ENCODE measurements at regions not wholly inside any gene's neighbourhood (a gene's known extent, or its start where the extent isn't known, plus 50 kb on each side); places are given as distances from the start of the nearest gene placed in this dataset.

DNA sequence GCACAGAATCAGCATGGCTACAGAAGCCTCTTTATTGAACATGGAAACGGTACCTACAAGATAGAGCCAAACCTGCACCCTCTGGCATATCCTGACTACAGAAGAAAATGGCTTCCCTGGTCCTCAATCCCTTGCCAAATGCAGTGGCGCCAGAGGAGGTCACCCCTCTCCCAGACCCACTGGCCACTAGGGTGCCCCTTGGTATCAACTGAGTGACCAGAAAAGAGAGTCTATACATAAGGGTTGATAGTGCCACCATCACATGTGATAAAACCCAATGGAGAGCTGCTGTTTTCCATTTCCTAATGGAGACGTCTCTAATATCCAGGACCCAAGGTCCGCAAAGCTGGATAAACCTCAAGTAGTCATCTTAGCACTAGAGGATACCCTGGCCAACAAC lies 52.7 kb upstream of the ALK start:
- no peak for DNase-seq

GRCh38 chr2:29977284-29977683 lies 55.9 kb upstream of the ALK start:
- DNase-seq = no peak

DNA sequence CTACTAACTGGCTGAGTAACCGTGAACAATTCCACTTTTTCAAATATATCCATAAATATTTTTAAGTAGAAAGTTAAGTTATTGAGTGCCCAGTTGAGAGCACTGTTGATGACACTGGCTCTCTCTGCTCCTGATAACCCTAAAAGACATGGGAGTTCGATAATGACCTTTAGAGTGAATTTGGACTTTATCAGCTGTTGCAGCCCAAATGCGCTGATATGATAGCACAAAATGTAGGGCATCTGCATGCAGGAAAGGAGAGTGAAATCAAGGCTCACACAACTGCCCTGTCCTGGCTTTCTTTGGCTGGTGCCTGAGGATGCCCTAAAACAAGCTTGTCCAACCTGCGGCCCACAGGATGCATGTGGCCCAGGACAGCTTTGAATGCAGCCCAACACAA lies 60.0 kb upstream of the ALK start:
- no peak for DNase-seq

GRCh38 chr2:29983308-29983707 lies 61.9 kb upstream of the ALK start:
- DNase-seq = no peak

GRCh38 chr2:29987146-29987545 lies 65.8 kb upstream of the ALK start:
- no peak for DNase-seq

DNA sequence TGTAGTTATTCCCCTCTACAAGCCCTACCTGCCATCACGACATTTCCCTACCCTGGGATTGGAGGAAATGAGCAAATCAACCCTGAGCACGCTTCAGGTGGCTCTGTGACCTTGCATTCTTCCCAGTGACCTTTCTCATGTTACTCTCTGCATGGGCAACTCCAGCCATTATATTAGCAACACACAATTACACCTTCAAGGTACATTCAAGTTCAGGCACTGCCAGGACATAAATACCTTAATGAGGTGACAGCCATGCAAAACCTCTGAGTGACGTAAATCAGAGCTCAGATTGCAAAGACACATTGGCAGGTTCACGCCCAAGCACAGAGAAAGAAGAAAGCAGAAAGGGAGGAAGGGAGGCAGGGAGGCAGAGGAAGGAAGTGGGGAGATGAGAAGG lies 68.7 kb upstream of the ALK start:
- no peak for DNase-seq

DNA sequence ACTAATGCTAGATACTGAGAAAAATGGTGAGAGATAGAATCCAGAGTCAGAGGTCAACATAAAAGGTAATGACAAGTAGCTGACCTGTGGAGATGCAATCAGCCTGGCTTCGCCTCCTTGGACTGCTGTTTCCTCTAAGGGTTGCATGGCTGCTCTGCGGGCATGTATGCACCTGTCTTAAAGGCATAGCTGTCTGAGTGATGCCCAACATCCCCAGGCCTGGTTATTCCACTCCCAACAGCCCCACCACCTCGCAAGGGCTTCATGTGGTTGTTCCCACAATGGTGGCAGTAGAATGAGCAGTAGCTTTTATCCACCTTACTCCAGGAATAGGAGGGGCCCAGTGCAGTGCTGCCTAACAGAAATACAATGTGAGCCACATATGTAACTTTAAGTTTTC lies 69.7 kb upstream of the ALK start:
- no peak for DNase-seq

DNA sequence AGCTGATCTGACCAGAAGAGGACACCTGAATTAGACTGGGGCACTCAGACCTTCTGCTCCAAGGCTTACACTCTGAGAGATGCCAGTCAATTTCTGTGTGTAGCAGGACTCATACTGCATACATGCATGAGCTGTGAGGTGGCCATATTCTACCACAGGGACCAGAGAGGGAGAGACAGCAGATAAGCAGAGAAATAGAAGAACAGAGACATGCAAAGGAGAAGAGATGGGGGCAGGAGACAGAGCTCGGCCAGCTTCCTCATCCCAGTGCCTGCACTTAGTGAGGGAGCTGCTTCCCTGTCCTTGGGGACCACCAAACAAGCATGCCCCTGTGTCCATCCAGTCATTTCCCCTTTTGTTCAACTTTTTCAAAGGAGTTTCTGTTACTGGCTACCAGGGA lies 73.9 kb upstream of the ALK start:
- no peak for DNase-seq

GRCh38 chr2:30003128-30003527 lies 81.7 kb upstream of the ALK start:
- DNase-seq = no peak

DNA sequence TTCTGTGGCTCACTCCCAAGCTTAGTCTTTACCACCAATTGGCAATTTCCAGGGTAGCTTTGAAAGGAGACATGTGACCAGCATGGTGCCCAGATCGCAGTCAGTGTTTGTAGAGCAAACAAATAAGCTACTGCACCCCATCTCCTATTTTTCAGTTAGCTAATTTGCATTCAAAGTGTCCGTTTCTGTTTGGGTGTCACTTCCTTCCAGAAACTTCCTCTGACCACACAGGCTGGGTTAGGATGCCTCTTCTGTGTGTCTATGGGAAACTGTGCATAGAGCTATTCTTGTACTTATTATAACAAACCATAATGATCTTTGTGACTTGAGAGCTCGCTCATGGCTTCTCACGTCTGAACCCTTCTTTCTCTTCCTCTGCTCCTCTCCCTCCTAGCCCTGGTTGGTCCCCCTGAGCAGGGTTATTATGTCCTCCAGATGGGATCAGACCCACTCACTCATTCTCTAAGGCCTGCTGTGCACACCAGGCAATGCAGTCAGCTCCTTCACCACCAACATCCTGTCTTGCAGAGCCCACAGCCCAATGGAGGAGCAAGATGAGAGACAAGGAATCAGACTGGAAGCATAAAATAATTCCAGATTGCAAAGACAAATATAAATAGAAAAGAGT lies 101.2 kb upstream of the ALK start:
- DNase-seq = no peak

DNA sequence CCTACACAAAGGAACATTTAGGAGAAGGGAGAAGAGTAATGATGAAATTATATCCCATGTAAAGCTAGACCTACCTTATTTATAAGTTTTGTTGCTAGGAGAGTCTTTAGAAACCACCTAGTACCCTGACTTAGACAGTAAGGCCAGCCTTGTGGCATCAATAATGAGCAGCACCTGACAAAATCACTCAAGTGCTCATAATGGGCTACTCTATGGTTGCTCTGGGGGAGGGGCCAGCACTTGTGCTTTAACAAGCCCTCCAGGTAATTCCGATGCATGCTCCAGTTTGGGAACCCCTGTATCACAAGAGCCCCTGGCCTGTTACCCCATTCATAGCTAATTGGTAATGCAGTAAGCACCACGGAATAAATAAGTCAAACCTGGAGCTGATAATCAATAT lies 102.9 kb upstream of the ALK start:
- DNase-seq = no peak

DNA sequence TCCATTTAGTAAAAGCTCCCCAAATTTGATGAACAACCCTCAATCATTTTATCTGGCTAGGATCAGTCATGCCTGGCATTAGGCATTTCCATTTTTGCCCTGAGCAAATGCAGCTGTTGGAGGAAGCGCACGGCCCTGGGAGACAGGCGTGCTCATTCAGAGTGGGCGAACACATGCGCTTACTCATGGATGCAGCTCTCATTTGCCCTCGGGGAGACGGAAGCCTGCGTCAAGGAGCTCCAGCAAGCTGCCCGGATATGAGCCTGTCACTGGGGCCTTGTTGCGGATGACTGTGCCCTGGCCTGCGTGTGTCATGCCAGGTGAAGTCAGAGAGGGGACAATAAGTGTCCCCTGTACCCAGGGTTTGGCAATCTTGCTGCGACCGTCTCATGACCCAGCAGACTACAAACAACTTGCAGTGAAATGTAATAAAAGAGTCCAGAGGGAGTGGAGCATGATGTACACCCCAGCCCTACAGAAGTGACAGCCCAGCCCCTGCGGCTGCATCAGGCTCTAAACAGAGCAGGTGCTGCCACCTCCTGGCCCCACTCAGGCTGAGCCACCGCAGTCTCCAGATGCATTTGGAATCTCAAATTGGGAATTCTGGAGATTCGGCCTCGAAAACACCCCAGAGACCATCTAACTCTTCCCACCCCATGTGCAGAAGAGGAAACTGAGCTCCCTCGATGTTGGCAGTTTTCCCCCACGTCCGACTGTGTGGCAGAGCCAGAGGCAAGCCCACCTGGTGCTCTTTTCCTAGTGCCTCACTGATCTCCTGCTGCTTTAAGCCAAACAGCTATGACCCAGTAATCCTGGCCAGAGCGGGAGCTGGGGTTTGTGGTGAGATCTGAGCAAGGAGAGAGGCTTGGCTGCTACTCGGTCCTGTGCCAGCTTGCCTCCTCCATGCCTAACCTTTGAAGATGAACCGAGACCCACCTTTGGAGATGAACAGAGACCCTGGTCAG lies 105.0 kb upstream of the ALK start:
- no peak for DNase-seq

GRCh38 chr2:30029804-30030203 lies 108.4 kb upstream of the ALK start:
- DNase-seq = no peak

- DNase-seq = no peak
Observed at GRCh38 chr2:30030361-30030760, 109.0 kb upstream of the ALK start.

DNA sequence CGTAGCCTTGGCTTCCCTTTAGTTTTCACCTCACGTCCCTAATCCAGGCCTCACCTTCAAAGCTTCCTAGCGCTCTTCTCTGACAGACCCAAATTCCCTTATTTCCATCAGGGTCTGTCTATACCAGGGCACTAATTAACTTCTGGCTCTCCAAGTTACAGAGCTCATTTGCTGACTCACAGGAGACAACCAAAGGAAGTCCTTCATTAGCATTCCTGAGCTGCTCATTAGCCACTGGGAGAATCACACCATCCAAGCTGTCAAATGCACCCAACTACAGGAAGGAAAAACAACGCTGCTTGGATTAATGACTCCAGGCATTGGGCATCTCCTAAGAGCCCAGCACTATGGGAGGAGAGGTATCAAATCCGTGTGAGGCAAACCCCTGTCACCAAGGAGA lies 109.8 kb upstream of the ALK start:
- DNase-seq = no peak

- no peak for DNase-seq
Observed at GRCh38 chr2:30034052-30034775, 112.6 kb upstream of the YPEL5 start.

GRCh38 chr2:30037016-30037415 lies 109.8 kb upstream of the YPEL5 start:
- DNase-seq = no peak

- DNase-seq = no peak
Observed at GRCh38 chr2:30038419-30038818, 108.4 kb upstream of the YPEL5 start.

DNA sequence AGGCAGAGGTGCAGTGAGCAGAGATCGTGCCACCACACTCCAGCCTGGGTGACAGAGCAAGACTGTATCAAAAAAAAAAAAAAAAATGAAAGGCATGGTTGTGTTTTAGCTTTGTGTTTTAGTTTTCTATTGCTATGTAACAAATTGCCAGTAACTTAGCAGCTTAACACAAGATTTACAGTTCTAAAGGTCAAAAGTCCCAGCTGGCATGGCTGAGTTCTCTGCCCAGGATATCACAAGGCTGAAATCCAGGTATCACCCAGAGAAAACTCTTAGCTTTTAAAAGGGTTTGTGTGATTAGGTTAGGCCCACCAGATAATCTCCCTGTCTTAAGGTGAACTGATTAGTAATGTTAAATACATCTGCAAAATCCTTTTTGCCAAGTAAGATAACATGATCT lies 107.7 kb upstream of the YPEL5 start:
- DNase-seq = no peak

- DNase-seq = no peak
Observed at GRCh38 chr2:30040147-30040546, 106.7 kb upstream of the YPEL5 start.

DNA sequence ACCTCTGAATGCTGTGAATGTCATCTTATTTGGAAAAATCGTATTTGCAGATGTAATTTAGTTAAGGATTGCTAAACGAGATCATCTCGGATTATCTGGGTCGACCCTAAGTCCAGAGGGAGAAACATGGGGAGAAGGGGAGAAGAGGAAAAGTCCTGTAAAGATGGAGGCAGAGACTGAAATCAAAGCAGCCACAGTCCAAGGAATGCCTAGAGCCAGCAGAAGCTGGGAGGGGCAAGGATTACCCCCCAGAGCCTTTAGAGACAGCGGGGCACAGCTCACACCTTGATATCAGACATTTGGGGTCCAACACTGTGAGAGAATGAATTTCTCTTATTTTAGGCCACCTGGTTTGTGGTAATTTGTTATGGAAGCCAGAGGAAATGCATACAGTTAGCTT lies 104.9 kb upstream of the YPEL5 start:
- no peak for DNase-seq

DNA sequence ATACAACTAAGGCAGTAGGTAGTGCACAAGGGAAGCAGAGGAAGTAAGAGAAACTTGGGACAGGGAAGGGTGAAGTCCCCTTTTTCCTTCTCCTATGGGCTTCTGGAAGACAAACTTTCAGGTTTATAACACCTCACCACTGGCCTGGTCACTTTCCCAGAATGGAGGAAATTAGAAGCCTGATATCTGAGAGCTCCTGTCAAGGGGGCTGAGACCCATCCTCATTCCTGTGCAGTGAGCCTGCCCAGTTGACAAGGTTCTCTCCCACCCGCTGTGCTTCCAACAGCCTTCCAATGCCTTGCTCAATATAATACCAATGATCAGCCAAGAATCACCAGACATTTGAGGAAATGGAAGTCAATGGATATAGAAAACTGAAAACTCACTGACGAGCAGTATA lies 100.4 kb upstream of the YPEL5 start:
- DNase-seq = no peak

DNA sequence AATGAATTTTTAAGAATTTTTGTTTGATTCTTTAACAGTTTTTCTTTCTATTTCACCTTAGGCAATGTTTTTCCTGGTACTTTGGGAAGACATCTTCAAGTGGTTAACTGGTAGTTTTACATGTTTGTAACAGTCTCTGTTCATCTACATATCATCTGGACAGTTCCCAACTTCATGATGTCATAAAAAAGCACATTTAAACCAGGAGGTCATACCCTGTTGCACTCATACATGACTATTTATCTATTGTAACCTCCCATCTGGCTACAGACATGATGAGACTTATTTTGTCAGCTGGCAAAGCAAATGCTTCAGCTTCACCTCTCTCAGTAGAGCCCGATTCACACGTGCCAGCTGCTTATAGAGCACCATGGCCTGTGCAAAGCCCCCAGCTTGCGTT lies 99.8 kb upstream of the YPEL5 start:
- DNase-seq = no peak

DNA sequence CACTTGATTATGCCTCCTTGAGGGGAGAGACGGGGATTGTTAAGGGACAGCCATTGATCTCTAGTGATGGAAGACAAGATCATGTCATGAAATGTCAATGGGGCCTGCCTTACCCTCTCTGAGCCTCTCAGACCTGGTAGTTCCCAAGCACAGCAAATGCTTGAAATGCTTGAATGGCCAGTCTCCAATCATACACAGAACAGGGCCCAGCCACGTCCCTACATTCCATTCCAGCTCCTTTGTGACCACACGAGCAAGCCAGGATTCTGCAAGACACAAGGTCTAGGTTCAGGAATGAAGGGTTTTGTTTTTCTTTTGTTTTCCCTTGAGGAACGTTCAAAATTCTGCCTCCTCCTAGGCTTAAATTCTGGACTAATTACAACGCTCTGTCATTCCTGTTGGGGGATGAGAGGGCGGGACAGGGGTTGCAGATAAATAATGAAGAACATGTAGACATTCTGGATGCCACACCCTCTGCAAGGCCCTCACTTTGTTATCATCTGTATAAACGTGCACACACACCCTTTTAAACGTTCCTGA lies 98.1 kb upstream of the YPEL5 start:
- DNase-seq = no peak
